ENCODE measurements at regions not wholly inside any gene's neighbourhood (a gene's known extent, or its start where the extent isn't known, plus 50 kb on each side); places are given as distances from the start of the nearest gene placed in this dataset.

DNA sequence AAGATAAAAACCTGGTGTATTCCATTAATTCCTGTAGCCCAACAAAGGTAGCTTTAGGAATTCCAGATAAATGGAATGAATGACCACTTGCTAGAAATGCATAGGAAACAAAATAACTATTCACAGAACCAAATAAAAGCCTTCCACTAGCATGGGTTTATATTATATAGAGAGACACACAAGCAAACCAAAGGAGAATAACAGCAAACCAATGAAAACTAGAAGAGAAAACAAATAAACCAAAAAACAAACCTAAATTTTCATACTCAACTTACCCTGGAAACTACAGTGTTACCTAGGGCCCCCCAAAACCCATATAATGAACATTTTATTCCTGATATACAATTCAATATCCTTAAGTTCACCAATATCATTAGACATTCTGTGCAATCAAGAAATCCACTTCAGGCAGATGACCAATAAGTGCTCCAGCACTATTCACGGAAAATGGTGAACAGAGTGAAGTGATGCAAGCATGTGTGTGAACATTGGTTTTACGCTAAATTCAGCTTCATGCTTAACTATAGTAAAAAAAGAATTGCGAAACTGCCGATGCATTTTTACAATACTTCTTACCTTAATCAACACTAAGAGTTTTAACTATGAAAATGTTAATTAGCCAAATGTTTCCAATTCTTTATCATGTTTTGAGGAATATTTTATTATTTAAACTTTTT lies 1108.4 kb upstream of the TMEM132C start:
- ChIA-PET POLR2A (ENCODE audit: low non-redundant PET) (no interaction called here), CTCF (no interaction called here)
- DNase-seq (ENCODE audit: low spot score): no peak
- no peak overlapping the region for H3K27ac ChIP-seq
- TF ChIP-seq, protein P1, sequence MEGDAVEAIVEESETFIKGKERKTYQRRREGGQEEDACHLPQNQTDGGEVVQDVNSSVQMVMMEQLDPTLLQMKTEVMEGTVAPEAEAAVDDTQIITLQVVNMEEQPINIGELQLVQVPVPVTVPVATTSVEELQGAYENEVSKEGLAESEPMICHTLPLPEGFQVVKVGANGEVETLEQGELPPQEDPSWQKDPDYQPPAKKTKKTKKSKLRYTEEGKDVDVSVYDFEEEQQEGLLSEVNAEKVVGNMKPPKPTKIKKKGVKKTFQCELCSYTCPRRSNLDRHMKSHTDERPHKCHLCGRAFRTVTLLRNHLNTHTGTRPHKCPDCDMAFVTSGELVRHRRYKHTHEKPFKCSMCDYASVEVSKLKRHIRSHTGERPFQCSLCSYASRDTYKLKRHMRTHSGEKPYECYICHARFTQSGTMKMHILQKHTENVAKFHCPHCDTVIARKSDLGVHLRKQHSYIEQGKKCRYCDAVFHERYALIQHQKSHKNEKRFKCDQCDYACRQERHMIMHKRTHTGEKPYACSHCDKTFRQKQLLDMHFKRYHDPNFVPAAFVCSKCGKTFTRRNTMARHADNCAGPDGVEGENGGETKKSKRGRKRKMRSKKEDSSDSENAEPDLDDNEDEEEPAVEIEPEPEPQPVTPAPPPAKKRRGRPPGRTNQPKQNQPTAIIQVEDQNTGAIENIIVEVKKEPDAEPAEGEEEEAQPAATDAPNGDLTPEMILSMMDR (conservative IDR thresholded peaks at IDR 0.05; ENCODE audit: low read depth): no peak

GRCh38 chr12:127161466-127161865 lies 1105.5 kb upstream of the TMEM132C start:
- CTCF ChIA-PET: no interaction called here
- POLR2A ChIA-PET (ENCODE audit: low non-redundant PET): no interaction called here
- DNase-seq (ENCODE audit: low spot score): no peak
- no peak overlapping the region for H3K27ac ChIP-seq
- TF ChIP-seq, protein P1 (conservative IDR thresholded peaks at IDR 0.05; ENCODE audit: low read depth): no peak

DNA sequence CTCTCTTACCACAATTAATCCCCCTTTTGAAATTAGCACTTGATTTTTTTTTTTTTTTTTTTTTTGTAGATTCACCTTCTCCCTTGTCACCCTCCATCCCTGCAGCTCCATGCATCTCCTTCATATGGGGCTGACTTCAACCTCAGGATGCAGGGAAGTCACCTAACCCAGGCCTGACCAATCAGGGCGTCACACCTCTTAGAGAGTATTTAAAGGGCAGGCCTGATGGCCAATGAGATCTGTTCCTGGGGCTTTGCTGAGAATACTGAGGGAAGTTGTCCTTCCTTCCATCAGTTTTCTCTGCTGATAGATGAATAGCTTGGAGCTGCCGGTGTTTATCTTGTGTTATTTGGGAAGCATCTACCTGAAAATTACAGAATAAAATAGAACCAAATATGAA lies 1104.7 kb upstream of the TMEM132C start:
- ChIA-PET CTCF (no interaction called here), POLR2A (ENCODE audit: low non-redundant PET) (no interaction called here)
- H3K27ac ChIP-seq: no peak overlapping the region

GRCh38 chr12:127162902-127163301 lies 1104.1 kb upstream of the TMEM132C start:
- CTCF ChIA-PET: no interaction called here
- DNase-seq (ENCODE audit: low spot score): peak; percentile 46
- no peak overlapping the region; the same call in 1 of the 2 replicates for H3K27ac ChIP-seq
- TF ChIP-seq, protein P1 (conservative IDR thresholded peaks at IDR 0.05; ENCODE audit: low read depth): no peak
- POLR2A ChIA-PET (ENCODE audit: low non-redundant PET): no interaction called here

More for the DNA sequence above, 1104.7 kb upstream of the TMEM132C start:
- DNase-seq (ENCODE audit: low spot score): no peak
- TF ChIP-seq, protein P1 (conservative IDR thresholded peaks at IDR 0.05; ENCODE audit: low read depth): no peak

- ChIA-PET POLR2A (ENCODE audit: low non-redundant PET) (no interaction called here), CTCF (interaction anchor here (0.5 to 1.2 kb wide), 3 partner anchors 31 to 100 kb away, joined by 3 read pairs; no protein-coding TSS in a partner anchor)
- TF ChIP-seq, protein P1 (conservative IDR thresholded peaks at IDR 0.05; ENCODE audit: low read depth): no peak
- DNase-seq (ENCODE audit: low spot score): peak; percentile 82
- H3K27ac ChIP-seq: peak overlapping the region; percentile 82
These were observed 1101.2 kb upstream of the TMEM132C start for GRCh38 chr12:127165567-127166392.

DNA sequence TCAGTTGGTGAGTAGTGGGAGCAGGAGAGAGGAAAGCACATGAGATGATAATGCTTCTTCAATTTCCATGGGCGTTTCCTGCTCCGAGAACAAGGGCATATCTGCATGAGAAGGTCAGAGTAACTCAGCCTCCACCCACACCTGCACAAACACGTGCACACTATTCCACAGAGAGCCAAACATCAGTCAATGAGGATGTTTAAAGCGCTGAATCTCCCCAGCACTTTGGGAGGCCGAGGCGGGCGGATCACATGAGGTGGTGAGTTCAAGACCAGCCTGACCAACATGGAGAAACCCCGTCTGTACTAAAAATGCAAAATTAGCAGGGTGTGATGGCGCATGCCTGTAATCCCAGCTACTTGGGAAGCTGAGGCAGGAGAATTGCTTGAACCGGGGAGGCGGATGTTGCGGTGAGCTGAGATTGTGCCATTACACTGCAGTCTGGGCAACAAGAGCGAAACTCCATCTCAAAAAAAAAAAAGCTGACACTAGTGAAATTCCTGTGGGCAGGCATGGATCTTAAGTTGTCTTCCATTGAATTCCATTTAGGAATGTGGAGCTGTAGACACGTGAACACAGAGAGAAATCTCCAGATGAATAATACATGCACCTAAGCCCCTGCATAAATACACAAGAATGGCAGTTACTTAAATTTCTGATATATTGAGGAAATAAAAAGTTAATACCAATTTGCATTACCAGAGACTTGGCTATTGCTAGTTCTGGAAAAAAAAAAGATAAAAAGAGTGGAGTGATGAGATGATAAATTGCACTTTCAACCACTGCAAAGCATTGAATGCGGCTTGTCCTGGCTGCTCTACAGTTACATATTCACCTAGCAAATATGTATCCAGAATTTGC lies 1097.4 kb upstream of the TMEM132C start:
- ChIA-PET POLR2A (ENCODE audit: low non-redundant PET) (no interaction called here), CTCF (interaction anchor here (0.6 kb wide), 1 partner anchor 88 kb away, joined by 3 read pairs; no protein-coding TSS in a partner anchor)
- no peak for DNase-seq (ENCODE audit: low spot score)
- TF ChIP-seq, protein P1 (conservative IDR thresholded peaks at IDR 0.05; ENCODE audit: low read depth): no peak
- H3K27ac ChIP-seq: no peak overlapping the region

All from RWPE1 (cell line).